PFSK-1 (cell line): ENCODE measurements at regions not wholly inside any gene's neighbourhood (a gene's known extent, or its start where the extent isn't known, plus 50 kb on each side); places are given as distances from the start of the nearest gene placed in this dataset.
A peak's percentile ranks its signal among the peaks of the same experiment; 100 is the strongest.

Experiments used
- REST ChIP-seq, 2 experiments: IDR thresholded peaks; 2 replicates each; pipeline versions ENCODE4 v1.6.1 to v1.8.0; 2011 to 2012; ENCODE audit warnings: low read depth in 2 of 2, low read length in 2 of 2, control low read depth in 1 of 2, inconsistent platforms in 1 of 2, mild to moderate bottlenecking in 1 of 2, moderate library complexity in 1 of 2; ENCODE audit not compliant: insufficient read depth in 1 of 2
- SIN3A ChIP-seq: IDR thresholded peaks from 2 replicates; pipeline ENCODE4 v1.6.1; 2012; ENCODE audit warnings: mild to moderate bottlenecking, low read length, moderate library complexity, borderline replicate concordance; ENCODE audit not compliant: insufficient read depth

GRCh38 chr7:127474457-127474856 is 81.9 kb upstream of the ZNF800 start:
- TF ChIP-seq REST (IDR thresholded peaks at IDR 0.05; ENCODE audit: insufficient read depth in 1 of 2, low read depth in 2 of 2, low read length in 2 of 2): peak; percentile 61 to 91; a peak in 3 of 4 replicates
- TF ChIP-seq SIN3A: no peak
